ENCODE measurements at regions not wholly inside any gene's neighbourhood (a gene's known extent, or its start where the extent isn't known, plus 50 kb on each side); places are given as distances from the start of the nearest gene placed in this dataset.

DNA sequence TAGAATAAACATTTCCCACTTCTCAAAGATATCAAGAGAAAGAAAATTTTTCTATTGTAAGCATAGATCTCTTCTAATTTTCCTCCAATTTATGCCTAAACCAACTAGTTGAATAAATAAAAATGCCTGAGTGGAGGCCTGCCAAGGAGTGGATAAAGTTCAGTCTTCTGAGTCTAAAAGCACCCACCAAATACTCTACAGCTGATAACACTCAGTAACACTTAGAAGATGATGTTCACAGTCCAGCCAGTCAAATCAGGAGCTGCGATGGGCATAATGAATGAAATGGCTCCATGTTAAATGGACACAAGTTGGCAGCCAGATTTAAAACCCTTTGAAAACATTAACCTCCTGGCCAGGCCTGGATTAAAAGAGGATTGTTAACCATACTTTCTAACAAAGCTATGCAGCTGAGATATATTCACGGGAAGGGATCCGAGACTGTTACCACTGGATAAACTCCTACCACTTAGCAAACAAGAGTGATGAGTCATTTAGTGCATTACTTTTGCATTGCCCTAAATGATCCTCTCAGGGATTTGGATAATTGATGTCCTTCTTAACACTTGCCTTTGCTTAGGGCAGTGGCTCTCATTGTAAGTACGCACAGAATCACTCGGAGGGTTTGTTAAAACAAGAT is 63.7 kb upstream of the CCDC112 start:
- TF ChIP-seq GATA3 (IDR thresholded peaks at IDR 0.05; ENCODE audit: low read depth, low read length): no peak
- no peak for TF ChIP-seq GATA2 (IDR thresholded peaks at IDR 0.05; ENCODE audit: low read depth, low read length)

DNA sequence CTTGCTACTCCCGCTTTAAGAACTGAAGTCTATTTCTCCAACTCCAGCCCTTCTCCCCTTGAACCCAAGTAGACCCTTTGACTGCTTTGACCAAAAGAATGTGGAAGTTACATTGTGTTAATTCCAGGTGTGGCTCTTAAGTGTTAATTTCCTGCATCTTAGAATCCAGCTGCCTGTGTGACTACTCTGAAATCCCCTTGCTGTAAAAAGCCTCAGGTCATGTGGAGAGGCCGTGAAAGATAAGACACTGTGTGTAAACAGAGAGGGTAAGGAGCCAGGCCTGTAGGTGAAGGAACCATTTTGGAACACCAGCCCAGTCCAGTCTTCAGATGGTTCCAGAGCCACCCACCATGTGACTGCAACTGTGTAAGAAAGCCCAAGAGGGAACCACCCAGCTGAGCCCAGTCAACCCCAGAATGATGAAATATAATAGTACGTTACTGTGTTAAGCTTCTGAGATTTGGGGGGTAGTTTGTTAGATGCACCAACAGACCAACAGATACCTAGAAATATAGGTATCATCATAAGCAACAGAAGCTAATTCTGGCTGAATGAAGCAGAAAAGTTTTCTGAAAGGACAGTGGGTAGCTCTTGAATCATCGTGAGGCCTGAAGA is 59.4 kb upstream of the CCDC112 start:
- TF ChIP-seq GATA3 (IDR thresholded peaks at IDR 0.05; ENCODE audit: low read depth, low read length) (no peak), GATA2 (IDR thresholded peaks at IDR 0.05; ENCODE audit: low read depth, low read length) (no peak)

DNA sequence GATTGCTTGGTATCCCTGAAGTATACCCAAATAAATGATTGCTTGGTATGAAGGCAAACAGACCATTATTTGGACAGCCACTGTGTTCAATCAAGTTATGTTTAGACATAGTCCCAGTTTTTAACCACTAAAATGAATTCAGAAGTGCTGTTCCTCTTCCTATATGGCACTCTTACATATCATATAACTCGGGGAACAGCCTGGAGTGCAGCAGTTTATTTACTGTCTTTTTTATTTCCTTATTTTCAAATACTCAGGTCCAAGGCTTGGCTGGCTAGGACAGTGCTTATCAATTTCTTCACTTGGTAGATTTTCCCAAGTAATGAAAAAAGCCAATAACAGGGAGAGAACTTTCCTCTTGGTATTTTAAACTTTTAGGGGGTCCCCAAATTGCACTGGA is 58.6 kb upstream of the CCDC112 start:
- no peak for TF ChIP-seq GATA3 (IDR thresholded peaks at IDR 0.05; ENCODE audit: low read depth, low read length)
- no peak for TF ChIP-seq GATA2 (IDR thresholded peaks at IDR 0.05; ENCODE audit: low read depth, low read length)

DNA sequence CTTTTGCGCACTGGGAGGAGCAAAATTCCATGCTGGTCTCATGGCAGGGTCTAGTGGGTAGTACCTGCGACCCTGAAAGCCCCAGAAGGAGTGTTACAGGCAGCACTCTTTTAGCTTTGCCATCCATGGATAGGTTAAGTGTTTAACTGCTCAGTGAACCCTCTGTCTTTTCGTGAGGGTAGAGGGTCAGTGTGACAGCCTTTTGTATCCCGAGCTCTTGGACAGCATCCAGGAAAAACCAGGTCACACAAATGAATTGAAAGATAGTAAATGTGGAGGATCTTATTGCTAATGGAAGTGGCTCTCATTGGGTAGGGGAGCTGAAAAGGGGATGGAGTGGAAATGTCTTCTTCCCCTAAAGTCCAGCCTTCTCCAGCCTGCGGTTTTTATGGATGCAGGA is 57.8 kb upstream of the CCDC112 start:
- TF ChIP-seq GATA3 (IDR thresholded peaks at IDR 0.05; ENCODE audit: low read depth, low read length): no peak
- TF ChIP-seq GATA2 (IDR thresholded peaks at IDR 0.05; ENCODE audit: low read depth, low read length): no peak

GRCh38 chr5:115352571-115352970 is 56.1 kb upstream of the CCDC112 start:
- no peak for TF ChIP-seq GATA2 (IDR thresholded peaks at IDR 0.05; ENCODE audit: low read depth, low read length)
- TF ChIP-seq GATA3 (IDR thresholded peaks at IDR 0.05; ENCODE audit: low read depth, low read length): no peak

DNA sequence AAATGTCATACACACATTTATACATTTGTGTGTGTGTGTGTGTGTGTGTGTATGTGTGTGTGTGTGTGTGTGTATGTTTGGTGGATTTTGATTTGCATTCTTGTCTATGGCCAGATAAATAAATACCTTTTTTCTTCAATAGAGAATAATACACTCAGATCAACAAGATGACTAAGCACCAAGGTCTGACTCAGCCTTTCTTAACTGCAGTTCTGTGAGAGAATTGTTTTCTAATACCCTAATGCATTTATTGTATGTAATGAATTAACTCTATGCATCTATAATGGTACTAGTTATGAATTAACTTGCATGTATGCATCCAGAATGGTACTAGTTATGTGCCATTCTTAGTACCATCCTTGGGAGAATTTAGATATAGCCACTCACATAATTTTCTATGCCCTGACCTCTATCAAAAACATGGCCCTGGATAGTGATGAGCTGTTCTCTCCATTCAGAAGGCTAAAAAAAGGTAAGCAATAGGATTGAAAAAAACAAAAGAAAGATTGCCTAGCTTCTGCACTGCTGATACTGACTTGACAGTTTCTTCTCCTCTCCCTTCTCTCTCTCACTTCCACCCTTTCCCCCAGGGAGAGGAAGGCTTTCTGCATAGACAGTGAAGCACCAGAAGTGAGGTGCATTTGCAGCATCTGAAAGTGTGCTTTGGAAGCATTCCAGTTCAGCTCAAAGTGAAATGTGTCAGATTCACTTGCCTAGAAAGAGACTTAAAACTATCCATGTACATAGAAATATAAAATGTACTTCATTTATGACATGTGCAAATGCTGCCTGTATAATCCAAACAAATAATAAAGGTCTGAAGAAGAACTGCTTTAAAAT is 55.1 kb upstream of the CCDC112 start:
- no peak for TF ChIP-seq GATA3 (IDR thresholded peaks at IDR 0.05; ENCODE audit: low read depth, low read length)

DNA sequence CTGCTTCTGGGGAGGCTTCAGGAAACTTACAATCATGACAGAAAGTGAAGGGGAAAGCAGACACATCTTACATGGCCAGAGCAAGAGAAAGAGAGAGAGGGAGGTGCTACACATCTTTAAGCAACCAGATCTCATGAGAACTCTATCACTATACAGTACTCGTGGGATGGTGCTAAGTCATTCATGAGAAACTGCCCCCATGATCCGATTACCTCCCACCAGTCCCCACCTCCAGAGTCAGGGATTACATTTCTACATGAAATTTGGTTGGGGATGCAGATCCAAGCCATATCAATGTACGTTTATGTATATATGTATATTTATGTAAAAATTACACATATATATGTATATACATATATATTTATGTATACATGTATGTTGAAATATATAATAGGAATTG is 54.4 kb upstream of the CCDC112 start:
- TF ChIP-seq GATA2 (IDR thresholded peaks at IDR 0.05; ENCODE audit: low read depth, low read length) (no peak), GATA3 (IDR thresholded peaks at IDR 0.05; ENCODE audit: low read depth, low read length) (no peak)

DNA sequence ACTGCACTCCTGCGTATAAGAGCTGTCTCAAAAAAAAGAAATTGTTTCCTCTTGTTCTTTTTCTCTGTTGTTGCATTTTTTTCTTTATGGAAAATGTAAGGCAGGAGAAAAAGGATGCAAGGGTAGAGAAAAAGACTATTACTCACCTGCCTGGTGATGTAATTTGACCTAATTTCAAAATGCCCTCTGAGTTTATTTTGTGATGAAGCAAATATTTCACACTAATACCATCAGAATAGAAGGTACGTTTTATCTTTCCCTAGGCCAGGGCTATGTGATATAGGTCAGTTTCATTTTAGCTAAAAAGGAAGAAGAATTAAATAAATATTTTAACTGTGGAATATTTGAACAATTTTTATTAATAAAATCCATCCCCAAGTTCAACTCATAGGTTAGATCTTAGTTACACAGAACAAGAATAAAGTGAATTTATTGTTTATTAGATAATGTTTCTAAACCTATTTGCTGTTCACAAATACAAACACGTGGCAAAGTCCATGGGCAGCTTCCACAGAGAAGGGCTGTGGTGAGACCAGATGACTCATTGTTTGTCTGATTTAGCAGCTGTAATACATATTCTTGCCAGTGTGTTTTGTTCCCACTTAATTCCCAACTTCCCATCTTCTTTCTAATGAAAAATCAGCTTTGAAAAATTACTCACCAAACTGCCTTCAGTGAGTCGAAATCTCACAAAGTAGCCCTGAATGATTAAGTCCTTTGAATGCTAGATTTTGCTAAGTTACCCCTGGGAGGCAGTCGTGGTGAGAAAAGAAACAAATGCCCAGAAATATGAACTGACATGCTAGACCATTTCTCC is 52.8 kb upstream of the CCDC112 start:
- no peak for TF ChIP-seq GATA2 (IDR thresholded peaks at IDR 0.05; ENCODE audit: low read depth, low read length)
- no peak for TF ChIP-seq GATA3 (IDR thresholded peaks at IDR 0.05; ENCODE audit: low read depth, low read length)

DNA sequence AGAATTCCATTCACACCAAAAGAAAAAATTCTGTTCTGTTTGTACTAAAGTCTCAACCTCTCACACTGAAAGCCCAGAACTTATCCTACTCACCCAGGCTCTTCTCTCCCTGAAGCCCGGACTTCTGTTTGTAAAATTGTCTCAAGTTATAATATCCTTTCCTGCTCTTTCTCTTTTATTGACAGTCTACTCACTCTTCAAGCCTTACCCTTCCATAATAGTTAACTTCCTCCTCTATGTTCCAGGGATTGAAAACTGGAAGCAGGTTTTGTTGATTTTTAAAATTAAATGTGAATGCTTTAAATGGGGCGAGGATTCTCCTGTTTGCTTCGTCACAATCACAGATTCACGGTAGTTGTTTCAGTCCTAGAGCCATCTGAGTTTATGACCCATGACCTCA is 51.7 kb upstream of the CCDC112 start:
- no peak for TF ChIP-seq GATA3 (IDR thresholded peaks at IDR 0.05; ENCODE audit: low read depth, low read length)
- TF ChIP-seq GATA2 (IDR thresholded peaks at IDR 0.05; ENCODE audit: low read depth, low read length): no peak

Measured in SH-SY5Y (cell line).